OCI-LY7 (cell line): ENCODE measurements at regions not wholly inside any gene's neighbourhood (a gene's known extent, or its start where the extent isn't known, plus 50 kb on each side); places are given as distances from the start of the nearest gene placed in this dataset.

ENCODE experiments used
- BruUV-seq: library from RNA; stranded (reverse); fragments of 400-500 nt; replicated peaks from 2 replicates; lab custom pipeline; 2021; lab: Mats Ljungman, UMichigan
- CTCF ChIA-PET: fragments of 300-600 bp; sonication (Branson Sonifier 250); formaldehyde crosslinking; loops from one replicate; lab custom pipeline; 2022; ENCODE audit warnings: antibody characterized with exemption; ENCODE audit not compliant: unreplicated experiment; lab: Charles Lee
- POLR2A ChIA-PET: fragments of 300-600 bp; sonication (Branson Sonifier 250); formaldehyde crosslinking; loops from one replicate; lab custom pipeline; 2022; ENCODE audit warnings: antibody characterized with exemption; lab: Charles Lee
- DNase-seq: peaks from one replicate; pipeline ENCODE4 v3.0.0-alpha.2; 2015; ENCODE audit warnings: low spot score
- H2AFZ ChIP-seq: fragments of 200-600 bp; sonication (generic), shearing (Covaris generic); 2 replicates; pipeline ENCODE4 v1.6.1; 2014; ENCODE audit warnings: mild to moderate bottlenecking, antibody characterized with exemption, low read length, moderate library complexity
- H3K27ac ChIP-seq: fragments of 200-600 bp; sonication (generic); 2 replicates; pipeline ENCODE4 v1.5.1; 2014; ENCODE audit warnings: mixed run types, low read depth, mild to moderate bottlenecking, moderate library complexity, low read length, inconsistent platforms; ENCODE audit not compliant: poor library complexity, severe bottlenecking
- H3K36me3 ChIP-seq: fragments of 200-600 bp; sonication (generic); 2 replicates; pipeline ENCODE4 v1.6.1; 2014; ENCODE audit warnings: mild to moderate bottlenecking, antibody characterized with exemption, low read length, moderate library complexity, mixed read lengths; ENCODE audit not compliant: insufficient read depth
- H3K4me1 ChIP-seq: fragments of 200-600 bp; sonication (generic); 2 replicates; pipeline ENCODE4 v1.5.1; 2014; ENCODE audit warnings: mild to moderate bottlenecking, low read length; ENCODE audit not compliant: insufficient read depth, poor library complexity, severe bottlenecking
- H3K4me2 ChIP-seq: fragments of 200-600 bp; sonication (generic); 2 replicates; pipeline ENCODE4 v1.6.1; 2014; ENCODE audit warnings: mild to moderate bottlenecking, low read length
- H3K4me3 ChIP-seq: fragments of 200-600 bp; sonication (generic); 2 replicates; pipeline ENCODE4 v1.5.1; 2014; ENCODE audit warnings: mild to moderate bottlenecking, low read depth, low read length; ENCODE audit not compliant: poor library complexity, severe bottlenecking
- H3K79me2 ChIP-seq: fragments of 200-600 bp; sonication (generic); 2 replicates; pipeline ENCODE4 v1.6.1; 2016; ENCODE audit warnings: low read depth, mild to moderate bottlenecking, low read length, moderate library complexity, mixed read lengths; ENCODE audit not compliant: insufficient read depth
- H3K9me2 ChIP-seq: fragments of 200-600 bp; sonication (generic); 2 replicates; pipeline ENCODE4 v1.6.1; 2016; ENCODE audit warnings: mild to moderate bottlenecking, low read length, mixed read lengths; ENCODE audit not compliant: insufficient read depth
- H3K9me3 ChIP-seq: fragments of 200-600 bp; sonication (generic); 2 replicates; pipeline ENCODE4 v1.6.1; 2014; ENCODE audit warnings: mild to moderate bottlenecking, mixed run types, low read length, mixed read lengths
- H4K20me1 ChIP-seq: fragments of 200-600 bp; sonication (generic); 2 replicates; pipeline ENCODE4 v1.6.1; 2014; ENCODE audit warnings: mild to moderate bottlenecking, antibody characterized with exemption, low read length, moderate library complexity, mixed read lengths; ENCODE audit not compliant: insufficient read depth
- EZH2phosphoT487 ChIP-seq: fragments of 200-600 bp; sonication (generic); IDR thresholded peaks from 2 replicates; pipeline ENCODE4 v1.6.1; 2018; ENCODE audit warnings: low read depth, borderline replicate concordance, mild to moderate bottlenecking, mixed run types, antibody characterized with exemption, low read length, moderate library complexity, mixed read lengths
- intact Hi-C: fragments of 100-400 bp; cut with micrococcal nuclease; formaldehyde crosslinking; loops from one replicate; pipeline ENCODE4 v1.10.0; 2022; ENCODE audit not compliant: unreplicated experiment
- TF ChIP-seq, protein P1 (sequence below): fragments of 200-600 bp; sonication (generic); conservative IDR thresholded peaks from 2 replicates; pipeline ENCODE4 v1.5.1; 2014; ENCODE audit warnings: mild to moderate bottlenecking, antibody characterized with exemption, low read length, moderate library complexity, mixed read lengths

DNA sequence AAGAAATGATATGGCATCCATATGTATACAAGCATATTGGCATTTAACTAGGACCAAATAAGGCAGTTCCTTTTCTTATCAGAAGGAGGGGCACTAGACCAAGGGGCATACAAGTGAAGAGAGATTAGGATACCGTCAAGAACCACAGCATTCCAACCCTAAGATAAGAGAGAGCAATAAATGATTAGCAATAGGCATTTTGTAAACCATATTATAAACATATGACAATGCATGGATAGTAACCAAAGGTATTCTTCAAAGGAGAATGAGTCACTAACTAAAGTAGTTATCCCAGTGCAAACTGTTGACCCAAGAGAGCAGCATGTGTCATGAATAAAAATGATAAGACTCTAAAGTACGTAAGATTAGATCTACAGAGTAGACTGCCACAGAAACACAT, 500.9 kb upstream of the HTR2A start:
- H3K4me3 ChIP-seq = no peak overlapping the region
- intact Hi-C loops = no loop called here
- ChIA-PET POLR2A (interaction anchor here (0.9 kb wide), 1 partner anchor 10 kb away, joined by 3 read pairs; no protein-coding TSS in a partner anchor), CTCF (no interaction called here)
- no peaks in the 10 kb centered on the region for H3K79me2 ChIP-seq
- no peaks in the 10 kb centered on the region for H3K36me3 ChIP-seq
- H2AFZ ChIP-seq = no peak overlapping the region
- no peaks in the 10 kb centered on the region for H3K9me2 ChIP-seq
- H3K4me2 ChIP-seq = no peak overlapping the region
- no peak for DNase-seq
- no peak for TF ChIP-seq EZH2phosphoT487
- TF ChIP-seq, protein P1, sequence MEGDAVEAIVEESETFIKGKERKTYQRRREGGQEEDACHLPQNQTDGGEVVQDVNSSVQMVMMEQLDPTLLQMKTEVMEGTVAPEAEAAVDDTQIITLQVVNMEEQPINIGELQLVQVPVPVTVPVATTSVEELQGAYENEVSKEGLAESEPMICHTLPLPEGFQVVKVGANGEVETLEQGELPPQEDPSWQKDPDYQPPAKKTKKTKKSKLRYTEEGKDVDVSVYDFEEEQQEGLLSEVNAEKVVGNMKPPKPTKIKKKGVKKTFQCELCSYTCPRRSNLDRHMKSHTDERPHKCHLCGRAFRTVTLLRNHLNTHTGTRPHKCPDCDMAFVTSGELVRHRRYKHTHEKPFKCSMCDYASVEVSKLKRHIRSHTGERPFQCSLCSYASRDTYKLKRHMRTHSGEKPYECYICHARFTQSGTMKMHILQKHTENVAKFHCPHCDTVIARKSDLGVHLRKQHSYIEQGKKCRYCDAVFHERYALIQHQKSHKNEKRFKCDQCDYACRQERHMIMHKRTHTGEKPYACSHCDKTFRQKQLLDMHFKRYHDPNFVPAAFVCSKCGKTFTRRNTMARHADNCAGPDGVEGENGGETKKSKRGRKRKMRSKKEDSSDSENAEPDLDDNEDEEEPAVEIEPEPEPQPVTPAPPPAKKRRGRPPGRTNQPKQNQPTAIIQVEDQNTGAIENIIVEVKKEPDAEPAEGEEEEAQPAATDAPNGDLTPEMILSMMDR = no peak
- no TSS peak for BruUV-seq
- H3K4me1 ChIP-seq = no peaks in the 10 kb centered on the region
- H3K9me3 ChIP-seq = no peaks in the 10 kb centered on the region
- H4K20me1 ChIP-seq = no peaks in the 10 kb centered on the region
- no peak overlapping the region for H3K27ac ChIP-seq

DNA sequence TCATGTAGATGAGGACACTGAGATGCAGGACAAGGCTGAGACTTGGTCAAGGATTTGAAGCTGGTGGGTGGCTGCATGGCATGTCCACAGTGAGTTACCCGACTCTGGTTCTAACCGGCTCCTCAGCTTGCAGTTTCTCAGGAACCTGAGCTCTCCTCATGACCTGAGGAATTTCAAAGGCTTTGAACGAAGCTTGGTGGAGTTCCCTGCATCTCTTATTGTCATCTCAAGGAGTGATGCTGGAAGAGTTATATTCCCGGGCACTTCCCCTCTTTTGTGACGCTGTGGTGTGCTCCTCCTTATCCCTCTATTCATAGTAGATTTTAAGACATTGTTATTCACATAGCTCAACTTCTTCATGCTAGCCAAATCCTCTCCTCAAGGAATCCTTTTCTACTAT, 500.1 kb upstream of the HTR2A start:
- Histone ChIP-seq H3K4me1 (no peaks in the 10 kb centered on the region), H3K36me3 (no peaks in the 10 kb centered on the region), H3K79me2 (no peaks in the 10 kb centered on the region), H3K4me3 (no peak overlapping the region), H3K27ac (no peak overlapping the region), H3K4me2 (no peak overlapping the region), H2AFZ (no peak overlapping the region), H3K9me2 (no peaks in the 10 kb centered on the region), H4K20me1 (no peaks in the 10 kb centered on the region), H3K9me3 (no peaks in the 10 kb centered on the region)
- ChIA-PET CTCF (no interaction called here), POLR2A (interaction anchor here (0.6 to 0.9 kb wide), 2 partner anchors 11 to 464 kb away, joined by 3 read pairs; no protein-coding TSS in a partner anchor)
- no peak for TF ChIP-seq EZH2phosphoT487
- TF ChIP-seq, protein P1 = no peak
- intact Hi-C loops = no loop called here
- no peak for DNase-seq
- BruUV-seq = no TSS peak

DNA sequence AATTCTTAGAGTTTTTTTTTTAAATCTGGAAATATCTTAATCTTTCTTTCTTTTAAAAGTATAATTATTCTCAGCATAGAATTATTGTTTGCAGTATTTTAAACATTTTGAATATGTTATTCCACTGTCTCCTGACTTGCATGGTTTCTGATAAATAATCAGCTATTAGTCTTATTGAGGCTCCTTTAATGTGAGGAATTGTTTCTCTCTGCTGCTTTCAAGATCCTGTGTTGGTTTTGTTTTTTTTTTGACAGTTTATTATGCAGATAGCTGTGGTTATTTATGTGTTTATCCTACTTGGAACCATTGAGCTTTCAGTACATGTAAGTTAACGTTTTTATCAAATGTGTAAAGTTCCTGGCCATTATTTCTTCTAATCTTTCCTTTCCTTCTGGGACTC, 477.9 kb upstream of the HTR2A start:
- TF ChIP-seq, protein P1 = no peak
- no peak for TF ChIP-seq EZH2phosphoT487
- BruUV-seq = no TSS peak
- Histone ChIP-seq H4K20me1 (no peaks in the 10 kb centered on the region), H3K27ac (no peak overlapping the region), H3K4me2 (no peak overlapping the region), H3K4me1 (no peaks in the 10 kb centered on the region), H3K9me2 (no peaks in the 10 kb centered on the region; the same call in 1 of the 2 replicates), H3K4me3 (no peak overlapping the region), H3K36me3 (no peaks in the 10 kb centered on the region), H3K9me3 (no peaks in the 10 kb centered on the region), H3K79me2 (no peaks in the 10 kb centered on the region), H2AFZ (no peak overlapping the region)
- POLR2A ChIA-PET = interaction anchor here (1.0 kb wide), 1 partner anchor 8 kb away, joined by 3 read pairs; no protein-coding TSS in a partner anchor
- intact Hi-C loops = no loop called here
- CTCF ChIA-PET = no interaction called here
- no peak for DNase-seq
